ENCODE measurements at regions not wholly inside any gene's neighbourhood (a gene's known extent, or its start where the extent isn't known, plus 50 kb on each side); places are given as distances from the start of the nearest gene placed in this dataset.
"Not testable (repeated sequence)": the region's sequence is repeated elsewhere in the genome, so short reads cannot be mapped to it uniquely, and the experiment has no call there.

GRCh38 chr22:33971561-33971961 lies 51.3 kb upstream of the LARGE1 start:
- DNase-seq (ENCODE audit: low read depth): no peak

GRCh38 chr22:33975841-33976240 lies 55.6 kb upstream of the LARGE1 start:
- DNase-seq (ENCODE audit: low read depth): no peak

GRCh38 chr22:33983558-33983957 lies 63.3 kb upstream of the LARGE1 start:
- DNase-seq (ENCODE audit: low read depth): no peak

- DNase-seq (ENCODE audit: low read depth): no peak
Observed at GRCh38 chr22:33984211-33984610, 63.9 kb upstream of the LARGE1 start.

- DNase-seq (ENCODE audit: low read depth): no peak
Observed at GRCh38 chr22:33984656-33985285, 64.5 kb upstream of the LARGE1 start.

- no peak for DNase-seq (ENCODE audit: low read depth)
Observed at GRCh38 chr22:33985506-33985905, 65.2 kb upstream of the LARGE1 start.

GRCh38 chr22:33986167-33986771 lies 66.0 kb upstream of the LARGE1 start:
- no peak for DNase-seq (ENCODE audit: low read depth)

GRCh38 chr22:33986954-33987353 lies 66.7 kb upstream of the LARGE1 start:
- DNase-seq (ENCODE audit: low read depth): no peak

- not testable (repeated sequence) for DNase-seq (ENCODE audit: low read depth)
Observed at GRCh38 chr22:33989263-33989662, 69.0 kb upstream of the LARGE1 start.

- DNase-seq (ENCODE audit: low read depth): no peak
Observed at GRCh38 chr22:33991620-33992019, 71.3 kb upstream of the LARGE1 start.

- DNase-seq (ENCODE audit: low read depth): no peak
Observed at GRCh38 chr22:33996824-33997223, 76.5 kb upstream of the LARGE1 start.

GRCh38 chr22:34000879-34001526 lies 80.7 kb upstream of the LARGE1 start:
- no peak for DNase-seq (ENCODE audit: low read depth)

- DNase-seq (ENCODE audit: low read depth): no peak
Observed at GRCh38 chr22:34001701-34002466, 81.6 kb upstream of the LARGE1 start.

- no peak for DNase-seq (ENCODE audit: low read depth)
Observed at GRCh38 chr22:34004058-34004457, 83.8 kb upstream of the LARGE1 start.

GRCh38 chr22:34010259-34010658 lies 90.0 kb upstream of the LARGE1 start:
- DNase-seq (ENCODE audit: low read depth): no peak

GRCh38 chr22:34015642-34016041 lies 95.4 kb upstream of the LARGE1 start:
- DNase-seq (ENCODE audit: low read depth): no peak

- DNase-seq (ENCODE audit: low read depth): no peak
Observed at GRCh38 chr22:34017205-34017604, 96.9 kb upstream of the LARGE1 start.

GRCh38 chr22:34019190-34019845 lies 99.0 kb upstream of the LARGE1 start:
- no peak for DNase-seq (ENCODE audit: low read depth)

GRCh38 chr22:34035209-34035608 lies 114.9 kb upstream of the LARGE1 start:
- no peak for DNase-seq (ENCODE audit: low read depth)

GRCh38 chr22:34036931-34037330 lies 116.7 kb upstream of the LARGE1 start:
- no peak for DNase-seq (ENCODE audit: low read depth)

- no peak for DNase-seq (ENCODE audit: low read depth)
Observed at GRCh38 chr22:34038801-34039555, 118.7 kb upstream of the LARGE1 start.

GRCh38 chr22:34045311-34045710 lies 125.0 kb upstream of the LARGE1 start:
- DNase-seq (ENCODE audit: low read depth): no peak
